IPS-18c (cell line): ENCODE measurements at regions not wholly inside any gene's neighbourhood (a gene's known extent, or its start where the extent isn't known, plus 50 kb on each side); places are given as distances from the start of the nearest gene placed in this dataset.

Experiments
- H3K4me3 ChIP-seq: 2 replicates; pipeline ENCODE4 v1.7.0; 2013; ENCODE audit warnings: low read depth, mild to moderate bottlenecking, low read length, moderate library complexity; ENCODE audit not compliant: insufficient read depth
- H3K9me3 ChIP-seq: one replicate; pipeline ENCODE4 v1.6.1; 2013; ENCODE audit warnings: mild to moderate bottlenecking, low read length, moderate library complexity; ENCODE audit not compliant: control insufficient read depth, insufficient read depth

DNA sequence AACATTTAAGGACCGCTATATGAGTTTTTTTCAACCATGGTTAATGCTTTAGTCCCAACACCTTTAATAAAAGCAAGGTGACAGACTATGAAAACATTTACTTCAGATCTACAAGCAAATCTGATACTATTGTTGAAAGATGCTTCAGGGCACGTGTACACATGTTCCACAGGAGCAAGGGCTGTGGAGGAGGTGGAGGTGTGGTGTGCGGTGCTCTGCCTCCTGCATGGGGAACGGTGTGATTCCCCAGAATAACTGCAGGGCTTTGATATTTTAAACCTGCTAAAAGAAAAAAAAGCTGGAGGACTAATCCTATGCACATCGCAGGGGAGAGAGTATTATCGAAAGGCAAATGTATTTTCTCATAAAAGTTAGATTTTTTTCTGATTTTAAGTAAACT, 188.1 kb upstream of the CEP162 start:
- H3K4me3 ChIP-seq = no peak overlapping the region
- no peaks in the 10 kb centered on the region for H3K9me3 ChIP-seq

DNA sequence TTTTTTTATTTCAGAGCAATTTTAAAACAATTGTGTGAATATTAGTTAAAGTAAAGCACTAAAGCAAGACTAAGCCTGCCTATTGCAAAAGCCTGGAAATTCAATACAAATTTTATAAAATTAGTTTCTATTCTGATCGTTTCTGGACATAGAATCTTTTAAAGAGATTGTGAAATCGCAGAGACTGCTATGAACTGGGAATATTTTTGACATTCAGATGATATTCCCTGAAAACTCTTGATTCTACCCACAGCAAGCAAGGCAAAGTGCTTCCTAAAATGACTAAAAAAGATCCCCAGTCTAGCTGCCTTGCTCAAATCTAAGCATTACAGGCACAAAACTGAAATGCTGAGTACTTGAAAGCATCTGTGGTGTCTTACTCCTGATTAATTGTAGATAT, 187.6 kb upstream of the CEP162 start:
- Histone ChIP-seq H3K9me3 (no peaks in the 10 kb centered on the region), H3K4me3 (no peak overlapping the region)

DNA sequence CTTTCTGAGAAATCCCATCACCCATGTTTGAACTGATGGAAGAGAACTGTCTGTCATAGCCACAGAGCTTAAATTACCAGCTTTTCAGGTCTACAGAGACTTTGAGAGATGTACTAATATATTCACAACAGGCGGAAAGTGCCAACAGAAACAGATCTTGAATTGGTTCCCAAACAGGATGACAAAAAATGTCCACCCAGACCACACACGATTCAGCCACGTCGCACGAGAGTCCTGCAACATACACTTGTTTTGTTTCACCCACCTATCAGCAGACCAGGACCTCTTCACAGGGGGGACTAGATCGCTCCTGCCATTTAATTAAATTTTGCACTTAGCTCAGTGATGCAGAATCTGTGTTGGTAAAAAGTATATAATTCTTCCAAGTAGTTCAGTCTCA, 187.1 kb upstream of the CEP162 start:
- Histone ChIP-seq H3K4me3 (no peak overlapping the region), H3K9me3 (no peaks in the 10 kb centered on the region)

DNA sequence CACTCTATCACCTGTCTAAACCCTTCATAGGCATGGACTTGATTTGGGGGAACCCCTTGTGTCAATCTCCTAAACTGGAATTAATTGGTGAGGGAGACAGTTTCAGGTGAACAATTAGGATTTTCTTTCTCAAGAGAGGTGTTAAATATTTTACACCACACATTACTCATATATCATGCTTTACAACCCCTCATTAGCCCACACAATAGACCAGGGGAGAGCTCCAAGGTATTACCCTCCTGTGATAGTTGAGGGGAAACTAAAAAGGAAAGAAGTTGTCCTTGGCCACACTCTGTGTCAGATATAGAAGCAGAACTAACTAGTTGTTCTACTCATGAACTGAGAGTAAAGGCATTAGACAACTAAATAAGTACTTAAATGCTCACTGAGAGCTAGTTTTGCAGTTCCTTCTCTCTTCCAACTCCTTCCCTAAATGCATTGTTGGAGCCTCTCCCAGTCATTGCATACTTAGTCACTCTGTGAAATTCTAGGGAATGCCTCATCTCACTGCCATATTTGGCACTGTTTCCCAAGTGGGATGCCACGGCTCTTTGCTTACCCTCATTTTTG, 183.7 kb upstream of the CEP162 start:
- Histone ChIP-seq H3K9me3 (no peaks in the 10 kb centered on the region), H3K4me3 (no peak overlapping the region)

DNA sequence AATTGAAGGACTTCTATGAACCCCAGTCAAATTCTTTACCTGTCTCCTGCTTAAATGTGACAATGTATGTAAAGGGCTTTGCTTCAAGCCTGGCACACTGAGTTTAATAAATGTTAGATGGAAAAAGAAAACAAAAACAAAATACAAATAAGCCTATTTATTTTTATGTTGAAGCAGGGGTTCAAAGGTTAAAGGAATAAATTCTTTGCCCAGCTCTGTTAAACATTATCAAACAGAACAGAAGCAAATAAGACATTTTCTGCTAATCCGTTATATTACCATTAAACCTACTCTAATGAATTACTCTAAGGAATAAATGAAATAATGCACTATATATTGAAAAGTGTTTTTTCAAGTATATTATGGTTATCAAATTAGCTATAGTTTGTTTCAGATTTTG, 182.5 kb upstream of the CEP162 start:
- no peak overlapping the region for H3K4me3 ChIP-seq
- H3K9me3 ChIP-seq = no peaks in the 10 kb centered on the region

DNA sequence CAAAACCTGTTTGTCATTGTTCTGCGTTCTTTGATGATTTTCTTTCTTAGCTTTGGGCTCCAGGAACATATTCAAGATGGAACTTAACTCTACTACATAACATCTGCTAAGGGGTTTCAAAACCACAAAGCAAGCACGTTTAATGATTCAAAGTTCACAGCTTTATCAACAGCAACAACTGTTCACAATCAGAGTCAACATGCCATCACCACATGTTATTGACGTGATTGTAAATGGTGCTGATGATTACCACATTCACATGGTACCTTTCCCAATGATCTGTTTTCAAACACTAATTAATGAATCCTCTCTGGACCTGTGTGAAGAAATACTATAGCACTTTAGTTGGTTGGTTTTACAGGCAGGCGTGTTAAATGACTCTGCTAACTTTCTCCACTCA, 180.6 kb upstream of the CEP162 start:
- Histone ChIP-seq H3K4me3 (no peak overlapping the region), H3K9me3 (no peaks in the 10 kb centered on the region)

DNA sequence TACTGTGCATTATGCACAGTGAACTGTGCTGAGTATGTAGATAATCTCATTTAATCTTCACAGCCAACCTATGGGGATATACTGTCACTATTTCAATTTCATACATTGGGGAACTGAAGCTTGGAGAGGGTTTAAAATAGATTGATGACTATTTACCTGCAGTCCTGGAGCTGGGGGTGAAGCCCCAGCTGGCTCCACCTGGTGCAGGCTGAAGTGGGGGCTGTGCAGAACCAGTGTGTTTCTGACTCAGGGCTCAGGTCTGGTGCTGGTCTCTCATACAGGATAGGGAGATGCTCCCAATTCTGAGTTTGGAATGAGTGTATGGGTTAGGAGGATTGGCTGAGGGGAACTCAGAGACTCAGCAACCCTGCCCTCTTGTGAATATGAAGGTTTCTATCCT, 176.1 kb upstream of the CEP162 start:
- Histone ChIP-seq H3K9me3 (no peaks in the 10 kb centered on the region), H3K4me3 (no peak overlapping the region)

DNA sequence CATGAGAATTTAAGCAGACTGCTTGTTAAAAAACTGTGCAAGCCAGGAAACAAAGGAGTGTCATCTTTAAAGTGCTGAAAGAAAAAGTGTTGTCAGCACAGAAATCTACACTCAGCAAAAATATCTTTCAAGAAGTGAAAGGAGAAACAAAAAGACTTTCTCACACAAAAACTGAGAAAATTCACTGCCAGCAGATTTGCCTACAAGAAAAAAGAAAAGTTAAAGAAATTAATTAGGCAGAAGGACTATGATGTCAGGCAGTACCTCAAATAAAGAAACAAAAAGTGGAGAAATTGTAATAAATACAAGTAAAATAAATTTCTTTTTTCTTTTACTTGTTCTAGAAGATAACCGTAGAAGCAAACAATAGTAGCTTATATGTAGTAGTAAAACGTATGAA, 171.6 kb upstream of the CEP162 start:
- H3K4me3 ChIP-seq = no peak overlapping the region
- H3K9me3 ChIP-seq = no peaks in the 10 kb centered on the region

DNA sequence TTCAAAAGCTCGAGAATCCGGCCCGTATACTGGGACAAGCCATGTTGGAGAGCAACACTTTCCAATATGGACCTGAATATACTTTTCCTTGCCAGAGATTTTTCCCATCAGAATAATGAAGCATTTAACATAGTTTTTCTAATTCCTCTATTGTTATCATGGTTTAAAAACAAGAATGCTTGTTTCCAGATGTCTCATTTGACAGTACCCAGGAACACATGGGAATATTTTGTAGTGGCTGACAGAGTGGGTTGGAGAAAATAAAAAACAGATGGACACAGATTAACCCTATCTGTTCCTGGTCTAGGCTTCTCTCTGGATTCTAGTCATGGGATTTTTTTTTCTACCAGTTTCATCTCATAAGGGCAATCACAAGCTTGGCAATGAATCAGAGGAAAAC, 164.8 kb upstream of the CEP162 start:
- Histone ChIP-seq H3K9me3 (no peaks in the 10 kb centered on the region), H3K4me3 (no peak overlapping the region)

DNA sequence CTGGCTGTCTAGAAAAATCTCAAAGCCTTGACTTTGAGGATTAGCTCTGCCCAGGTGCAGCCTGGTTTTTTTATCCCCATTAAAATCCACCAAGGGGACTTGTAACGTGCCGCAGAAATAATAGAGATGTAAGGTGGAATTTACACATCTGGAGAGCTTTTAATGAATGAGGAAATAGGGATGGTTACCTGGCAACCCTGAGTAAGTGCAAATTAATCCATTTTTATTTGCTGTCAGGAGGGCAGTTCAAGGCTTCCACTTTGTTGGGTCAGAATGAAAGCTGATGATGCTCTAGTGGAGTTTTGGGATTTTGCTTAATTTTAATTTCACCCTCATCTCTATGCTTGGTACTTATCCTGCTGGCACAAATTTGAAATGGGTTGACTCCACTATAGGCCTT, 163.4 kb upstream of the CEP162 start:
- Histone ChIP-seq H3K4me3 (no peak overlapping the region), H3K9me3 (no peaks in the 10 kb centered on the region)

DNA sequence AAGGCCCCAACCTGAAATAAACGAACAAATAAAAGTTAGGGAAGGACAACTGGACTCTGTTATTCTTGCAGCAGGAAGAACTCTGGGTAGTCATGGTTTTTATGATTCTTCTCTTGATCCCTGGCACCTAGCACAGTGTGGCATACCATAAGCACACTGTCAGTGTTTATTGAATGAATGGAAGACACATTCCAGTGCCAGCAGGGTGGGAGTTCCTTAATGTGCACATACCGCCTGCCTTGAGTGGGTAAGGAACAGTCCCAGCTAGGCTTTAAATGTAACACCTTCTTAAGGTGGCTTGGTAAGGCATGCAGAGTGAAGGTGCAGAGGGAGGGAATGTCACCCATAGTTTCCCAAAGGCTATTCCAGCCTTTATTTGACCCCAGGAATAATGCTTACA, 162.9 kb upstream of the CEP162 start:
- no peaks in the 10 kb centered on the region for H3K9me3 ChIP-seq
- no peak overlapping the region for H3K4me3 ChIP-seq

DNA sequence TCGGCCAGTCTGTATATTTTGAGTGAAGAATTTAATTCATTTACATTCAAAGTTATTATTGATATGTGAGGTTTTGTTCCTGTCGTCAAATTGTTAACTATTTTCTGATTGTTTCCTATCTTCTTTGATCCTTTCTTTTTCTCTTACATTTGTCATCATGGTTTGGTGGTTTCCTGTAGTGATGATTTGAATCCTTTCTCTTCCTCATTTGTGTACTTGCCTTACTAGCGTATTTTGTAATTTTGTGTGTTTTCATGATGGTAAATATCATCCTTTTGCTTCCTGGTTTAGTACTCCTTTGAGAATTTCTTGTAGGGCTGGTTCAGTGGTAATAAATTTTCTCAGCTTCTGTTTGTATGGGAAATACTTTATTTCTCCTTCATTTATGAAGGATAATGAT, 151.7 kb upstream of the CEP162 start:
- H3K4me3 ChIP-seq = no peak overlapping the region
- H3K9me3 ChIP-seq = no peaks in the 10 kb centered on the region

DNA sequence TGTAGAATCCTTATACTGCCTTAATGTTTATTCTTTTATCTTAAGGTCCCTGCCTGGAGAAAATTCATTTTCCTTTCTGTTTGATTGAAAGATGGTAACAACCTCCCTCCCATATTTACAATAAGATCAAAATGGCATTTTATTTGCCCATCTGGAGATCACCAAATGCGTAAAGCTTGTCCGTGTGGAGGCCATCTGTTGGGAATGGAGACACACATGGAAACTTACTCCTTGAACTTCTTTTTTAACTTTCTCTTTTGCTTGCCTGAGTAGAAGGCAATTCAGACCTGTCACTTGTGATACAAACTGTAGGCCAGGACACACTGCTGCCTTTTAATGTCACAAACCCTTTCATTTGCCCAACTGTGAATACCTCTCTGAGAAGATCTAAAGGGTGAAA, 144.8 kb upstream of the CEP162 start:
- H3K4me3 ChIP-seq = no peak overlapping the region
- no peaks in the 10 kb centered on the region for H3K9me3 ChIP-seq

DNA sequence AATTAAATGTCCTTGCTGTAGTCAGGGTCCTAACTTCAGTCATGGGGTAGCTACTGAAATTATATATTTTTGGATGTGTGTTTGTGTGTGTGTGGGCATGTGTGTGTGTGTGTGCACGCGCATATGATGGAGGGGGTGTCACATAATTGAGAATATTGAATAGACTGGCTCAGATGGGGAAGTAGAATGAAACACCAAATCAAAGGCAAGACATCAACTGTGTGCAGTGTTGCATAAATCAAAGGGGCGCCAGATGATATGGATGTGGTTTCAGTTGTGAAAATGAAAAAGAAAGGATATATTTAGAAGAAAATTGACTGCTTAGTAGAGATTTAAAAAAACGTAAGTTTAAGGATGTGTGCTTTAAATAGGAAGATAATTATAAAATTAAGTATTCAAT, 144.2 kb upstream of the CEP162 start:
- Histone ChIP-seq H3K9me3 (no peaks in the 10 kb centered on the region), H3K4me3 (no peak overlapping the region)

DNA sequence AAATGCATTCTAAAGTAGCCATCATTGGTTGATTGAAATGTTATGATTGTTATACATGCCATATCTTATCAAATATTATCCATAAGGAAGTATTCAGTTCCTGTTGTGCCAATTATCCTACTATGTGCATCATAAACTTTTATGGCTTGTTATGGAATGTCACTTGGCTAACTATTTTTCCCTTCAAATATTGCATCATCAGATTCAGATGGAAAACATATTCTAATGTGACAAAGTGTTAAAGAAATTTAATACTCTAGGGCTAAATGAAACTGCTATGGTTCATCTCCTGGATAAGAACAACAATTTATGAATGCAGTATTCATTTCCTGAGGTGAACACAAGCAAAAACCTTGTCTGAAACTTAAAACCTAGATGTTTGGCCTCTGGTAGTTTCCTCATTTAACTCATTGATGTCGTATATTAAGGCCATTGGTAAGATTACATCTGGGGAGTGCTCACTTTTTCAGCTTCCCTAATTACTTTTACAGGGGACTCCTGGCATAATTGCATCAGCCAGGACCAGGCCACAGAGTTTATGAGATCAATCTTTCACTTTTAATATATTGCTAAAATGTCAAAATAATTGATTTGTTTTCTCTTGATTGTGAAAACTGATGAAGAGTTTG, 134.9 kb upstream of the CEP162 start:
- no peak overlapping the region for H3K4me3 ChIP-seq
- H3K9me3 ChIP-seq = no peaks in the 10 kb centered on the region

DNA sequence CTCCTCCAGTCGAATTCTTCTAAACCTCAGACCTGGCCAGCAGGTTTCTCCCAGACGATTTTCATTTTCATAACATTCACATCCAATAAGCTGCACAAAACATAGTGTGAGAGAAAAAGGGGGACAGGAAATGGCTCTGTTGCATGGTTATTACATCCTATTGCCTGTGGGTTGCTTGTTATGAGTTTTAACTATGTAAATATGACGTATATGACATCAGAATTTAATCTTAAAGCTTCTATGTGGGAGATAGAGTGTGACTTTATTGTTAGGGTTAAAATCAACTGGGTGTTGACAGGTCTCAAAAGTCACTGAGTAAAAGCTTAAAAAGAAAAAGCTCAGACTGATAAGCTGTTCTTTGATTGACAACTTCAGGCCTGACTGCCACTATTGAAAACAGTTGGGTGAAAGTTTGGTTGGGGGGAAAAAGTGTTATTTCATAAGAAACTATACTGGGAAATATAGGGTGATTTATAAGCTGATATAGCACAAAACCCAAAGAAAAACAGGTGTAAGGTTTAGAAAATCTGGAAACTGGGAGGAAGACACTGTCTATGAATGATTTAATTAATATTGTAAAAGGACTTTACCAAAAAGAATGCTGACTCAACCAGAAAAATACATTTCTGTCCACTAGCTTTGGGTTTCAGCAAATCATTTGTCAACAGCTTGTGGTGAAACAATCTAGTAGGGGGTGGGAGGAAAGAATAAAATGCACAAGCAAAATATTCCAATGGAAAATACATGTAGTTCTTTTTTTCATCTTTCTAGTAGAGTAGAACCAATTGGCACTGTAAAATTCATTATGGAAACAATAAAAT, 134.1 kb upstream of the CEP162 start:
- H3K9me3 ChIP-seq = no peaks in the 10 kb centered on the region
- no peak overlapping the region for H3K4me3 ChIP-seq

DNA sequence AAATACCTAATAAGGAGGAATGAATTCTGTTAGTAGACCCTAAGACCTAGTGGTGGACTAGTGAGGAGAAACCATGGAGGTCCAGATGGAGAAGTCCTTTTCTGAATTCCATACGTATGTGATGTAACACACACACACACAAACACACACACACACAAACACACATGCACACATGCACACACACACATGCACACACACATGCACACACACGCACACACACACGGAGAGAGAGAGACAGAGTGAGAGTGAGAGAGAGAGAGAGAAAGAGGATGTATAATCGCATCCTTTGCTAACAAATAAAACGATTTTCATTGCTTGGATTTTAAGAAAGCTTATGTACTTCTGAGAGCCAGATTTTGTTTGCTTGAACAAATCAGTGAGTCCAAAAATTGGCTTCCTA, 132.6 kb upstream of the CEP162 start:
- Histone ChIP-seq H3K9me3 (no peaks in the 10 kb centered on the region), H3K4me3 (no peak overlapping the region)

DNA sequence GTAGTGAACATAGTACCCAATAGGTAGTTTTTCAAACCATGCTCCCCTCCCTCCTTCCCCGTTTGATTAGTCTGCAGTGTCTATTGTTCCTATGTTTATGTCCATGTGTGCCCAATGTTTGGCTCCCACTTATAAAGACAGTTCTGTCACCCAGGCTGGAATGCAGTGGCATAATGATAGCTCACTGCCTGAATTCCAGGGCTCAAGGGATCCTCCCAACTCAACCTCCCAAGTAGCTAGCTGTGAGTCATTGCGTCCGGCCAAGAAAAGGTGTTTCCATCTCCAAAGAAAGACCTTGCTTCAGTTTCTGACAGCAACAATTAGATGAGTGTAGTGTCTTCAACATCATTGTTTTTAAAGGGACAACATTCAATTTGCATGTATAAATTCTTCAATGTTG, 131.1 kb upstream of the CEP162 start:
- Histone ChIP-seq H3K9me3 (no peaks in the 10 kb centered on the region), H3K4me3 (no peak overlapping the region)
